GM19463 (cell line): ENCODE measurements at regions not wholly inside any gene's neighbourhood (a gene's known extent, or its start where the extent isn't known, plus 50 kb on each side); places are given as distances from the start of the nearest gene placed in this dataset.
"Not testable (repeated sequence)": the region's sequence is repeated elsewhere in the genome, so short reads cannot be mapped to it uniquely, and the experiment has no call there.

Experiments
- ATAC-seq: cut with Tn5 transposase; IDR thresholded peaks from one replicate; pipeline ENCODE4 v1.9.1; 2021; ENCODE audit warnings: mild to moderate bottlenecking, moderate library complexity; ENCODE audit not compliant: unreplicated experiment

DNA sequence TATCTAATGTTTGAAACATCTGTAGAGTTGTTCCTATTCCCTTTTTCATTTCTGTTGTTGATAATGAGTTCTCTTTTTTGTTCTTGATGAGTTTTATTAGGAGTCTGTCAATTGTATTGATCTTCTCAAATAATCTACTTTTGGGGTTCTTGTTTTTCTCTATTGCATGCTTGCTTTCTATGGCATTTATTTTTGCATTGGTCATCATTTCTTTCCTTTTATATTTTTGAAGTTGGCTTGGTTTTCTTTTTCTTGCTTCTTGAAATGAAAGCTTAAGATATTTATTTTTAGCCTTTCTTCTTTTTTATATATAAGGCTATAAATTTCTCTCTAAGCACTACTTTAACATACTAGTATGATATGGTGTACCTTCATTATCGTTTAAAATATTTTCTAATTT is 381.8 kb downstream of the NPHP4 start:
- ATAC-seq, result no peak

DNA sequence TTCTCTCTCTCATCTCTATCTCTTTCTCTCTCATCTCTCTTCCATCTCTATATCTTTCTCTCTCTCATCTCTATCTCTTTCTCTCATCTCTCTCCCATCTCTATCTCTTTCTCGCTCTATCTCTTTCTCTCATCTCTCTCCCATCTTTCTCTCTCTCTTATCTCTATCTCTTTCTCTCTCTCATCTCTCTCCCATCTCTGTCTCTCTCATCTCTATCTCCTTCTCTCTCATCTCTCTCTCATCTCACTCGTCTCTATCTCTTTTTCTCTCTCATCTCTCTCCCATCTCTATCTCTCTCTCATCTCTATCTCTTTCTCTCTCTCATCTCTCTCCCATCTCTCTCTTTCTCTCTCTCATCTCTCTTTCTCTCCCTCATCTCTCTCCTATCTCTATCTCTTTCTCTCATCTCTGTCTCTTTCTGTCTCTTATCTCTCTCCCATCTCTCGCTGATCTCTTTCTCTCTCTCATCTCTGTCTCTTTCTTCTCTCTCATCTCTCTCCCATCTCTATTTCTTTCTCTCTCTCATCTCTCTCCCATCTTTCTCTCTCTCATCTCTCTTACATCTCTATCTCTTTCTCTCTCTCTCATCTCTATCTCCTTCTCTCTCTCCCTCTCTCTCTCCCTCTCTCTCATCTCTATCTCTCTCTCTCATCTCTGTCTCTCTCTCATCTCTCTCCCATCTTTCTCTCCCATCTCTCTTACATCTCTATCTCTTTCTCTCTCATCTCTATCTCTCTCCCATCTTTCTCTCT is 388.7 kb downstream of the NPHP4 start:
- ATAC-seq, result no peak

DNA sequence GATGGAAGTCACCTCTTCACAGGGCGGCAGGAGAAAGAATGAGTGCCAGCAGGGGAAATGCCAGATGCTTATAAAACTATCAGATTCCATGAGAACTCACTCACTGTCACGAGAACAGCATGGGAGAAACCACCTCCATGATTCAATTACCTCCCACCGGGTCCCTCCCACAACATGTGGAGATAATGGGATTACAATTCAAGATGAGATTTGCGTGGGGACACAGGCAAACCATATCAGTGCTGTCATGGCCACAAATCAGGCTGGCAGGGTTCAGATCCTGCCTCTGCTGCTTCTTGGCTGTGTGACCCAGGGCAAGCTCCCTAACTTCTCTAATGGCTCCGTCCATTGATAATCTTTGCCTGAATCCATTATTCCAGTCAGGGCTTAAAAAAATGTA is 389.5 kb downstream of the NPHP4 start:
- not testable (repeated sequence) for ATAC-seq

DNA sequence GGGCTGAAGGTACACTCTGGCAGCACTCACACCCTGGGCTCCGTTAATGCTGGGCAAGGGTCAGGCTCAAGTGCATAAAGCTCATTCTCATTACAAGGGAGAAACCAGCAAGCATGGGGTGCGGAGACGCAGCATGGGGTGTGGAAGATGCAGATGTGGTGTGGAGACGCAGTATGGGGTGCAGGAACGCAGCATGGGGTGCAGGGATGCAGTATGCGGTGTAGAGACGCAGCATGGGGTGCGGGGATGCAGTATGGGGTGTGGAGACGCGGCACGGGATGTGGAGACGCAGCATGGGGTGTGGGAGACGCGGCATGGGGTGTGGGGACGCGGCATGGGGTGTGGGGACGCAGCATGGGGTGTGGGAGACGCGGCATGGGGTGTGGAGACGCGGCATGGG is 390.7 kb downstream of the NPHP4 start:
- no peak for ATAC-seq

DNA sequence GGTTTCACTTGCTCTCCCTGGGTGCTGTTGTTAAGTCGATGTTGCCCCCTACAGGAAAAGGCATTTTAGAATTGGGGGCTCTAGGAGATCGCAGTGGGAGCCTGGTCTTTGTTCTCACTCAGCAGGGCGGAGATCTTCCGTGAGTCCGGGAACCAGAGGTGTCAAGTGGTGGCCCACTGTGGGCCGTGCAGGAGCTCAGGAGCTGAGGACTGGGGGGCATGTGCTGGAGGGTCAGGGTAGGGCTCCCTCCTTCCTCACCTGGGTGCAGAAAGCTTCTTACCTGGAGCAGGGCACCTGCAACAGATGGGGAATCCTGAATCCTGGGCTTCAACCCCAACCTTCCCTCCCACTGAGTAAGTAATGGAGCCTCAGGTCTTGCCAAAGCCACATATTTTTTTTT is 392.7 kb downstream of the NPHP4 start:
- ATAC-seq, result no peak

DNA sequence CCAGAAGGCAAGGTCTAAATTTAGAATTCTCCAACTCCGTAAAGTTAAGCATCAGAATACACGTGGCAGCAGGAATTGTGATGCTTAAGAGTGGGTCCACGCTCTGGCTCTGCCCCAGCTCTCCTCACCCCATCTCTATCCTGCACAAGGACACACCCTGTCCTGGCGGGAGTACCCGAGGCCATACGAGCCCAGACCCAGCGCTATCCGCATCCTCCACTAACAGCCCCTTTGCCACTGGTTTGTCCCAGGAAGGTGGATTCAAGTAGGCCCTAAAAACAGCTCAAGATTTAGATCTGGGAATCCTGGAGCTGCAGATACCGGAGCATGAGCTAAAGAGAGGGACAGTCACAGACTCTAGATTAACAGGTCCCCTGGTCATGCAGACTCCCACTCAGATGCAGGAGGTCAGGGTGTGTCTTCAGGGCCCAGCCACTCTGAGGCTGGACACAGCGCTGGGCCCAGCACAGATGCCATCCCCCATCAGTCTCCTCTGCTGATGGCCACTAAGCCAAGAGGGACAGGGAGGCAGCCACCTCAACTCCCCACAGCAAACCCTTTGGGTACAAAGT is 393.3 kb downstream of the NPHP4 start:
- ATAC-seq, result no peak

DNA sequence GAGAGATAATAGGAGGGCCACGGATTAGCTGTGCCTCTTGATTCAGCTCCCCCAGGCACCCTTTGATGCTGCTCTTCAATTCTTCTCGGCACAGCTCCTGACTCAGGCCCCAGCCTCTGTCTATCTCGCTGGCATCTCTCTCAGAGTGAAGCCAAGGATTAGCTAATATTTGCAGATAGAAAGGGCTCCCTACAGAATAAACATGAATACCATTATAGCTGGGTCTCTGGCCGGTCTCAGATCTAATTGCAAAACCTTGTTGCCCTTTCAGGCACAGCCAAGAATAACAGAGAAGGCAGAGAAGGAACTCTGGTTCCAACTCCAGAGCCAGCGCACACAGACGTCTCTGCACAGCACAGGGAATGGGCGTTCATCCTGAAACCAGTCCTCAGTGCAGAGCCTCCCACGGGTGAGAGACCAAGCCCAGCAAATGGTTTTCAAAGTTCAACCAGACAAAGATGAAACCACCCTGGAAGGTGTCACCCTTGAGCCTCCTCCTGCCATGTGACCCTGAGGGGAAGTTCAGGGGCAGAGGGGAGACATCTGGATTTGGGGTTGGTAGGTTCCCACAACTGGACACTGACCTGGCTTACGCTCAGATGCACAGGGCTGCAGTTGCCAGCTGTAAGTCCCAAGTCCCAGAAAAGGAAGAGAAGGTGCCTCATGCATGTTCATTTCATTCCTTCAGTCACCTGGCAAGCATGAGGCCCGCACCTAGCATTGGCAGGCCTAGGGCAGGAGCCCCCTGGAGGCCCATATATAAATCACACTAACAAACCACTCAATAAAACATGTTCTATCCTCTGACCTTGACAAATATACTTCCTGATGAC is 394.0 kb downstream of the NPHP4 start:
- ATAC-seq, result no peak

DNA sequence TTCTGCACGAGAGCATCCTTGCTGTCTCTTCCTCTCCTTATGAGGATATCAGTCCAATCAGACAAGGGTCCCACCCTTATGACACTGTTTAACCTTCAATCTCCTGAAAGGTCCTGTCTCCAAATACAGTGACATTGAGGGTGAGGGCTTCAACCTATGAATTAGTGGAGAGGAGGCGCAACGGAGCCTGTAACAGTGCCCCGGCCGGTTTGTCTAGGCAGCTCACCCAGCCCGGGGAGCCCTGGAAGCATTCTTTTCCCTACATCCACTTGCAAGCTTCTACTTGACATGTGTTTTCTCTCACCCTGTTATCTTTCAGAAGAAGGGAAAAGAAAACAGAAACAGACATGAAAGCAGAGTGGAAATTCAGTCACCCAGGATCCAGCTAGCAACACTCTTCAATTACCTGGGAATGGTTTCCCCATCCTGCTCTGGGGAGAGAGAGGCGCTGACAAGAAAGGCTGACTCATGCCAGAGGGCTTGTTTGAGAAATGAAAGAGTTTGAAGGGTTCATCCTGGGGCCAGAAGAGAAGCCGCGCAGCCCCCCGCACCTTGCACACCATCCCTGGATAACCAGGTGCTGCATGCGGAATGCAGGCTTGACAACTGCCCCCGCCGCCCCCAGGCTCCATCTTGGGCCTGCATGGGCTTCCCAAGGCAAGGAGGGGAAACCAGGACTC is 394.9 kb downstream of the NPHP4 start:
- no peak for ATAC-seq

DNA sequence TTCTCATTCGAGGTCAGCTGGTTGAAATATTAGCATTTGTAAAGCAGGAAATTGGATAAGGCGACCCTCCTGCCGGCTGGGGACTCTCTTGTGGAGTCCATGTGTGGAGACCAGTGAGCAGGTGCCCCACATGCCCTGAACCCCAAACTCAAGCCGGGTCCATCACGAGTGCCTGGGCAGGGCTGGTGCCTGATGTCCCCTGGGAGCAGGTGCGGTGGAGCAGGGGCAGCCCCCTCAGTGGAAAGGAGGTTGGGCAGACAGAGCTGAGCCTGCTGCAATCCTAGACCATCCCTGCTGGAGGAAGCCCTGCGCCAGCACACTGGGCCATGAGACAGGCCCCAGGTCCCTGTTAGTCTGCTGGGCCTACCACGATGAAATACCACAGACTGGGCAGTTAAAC is 395.6 kb downstream of the NPHP4 start:
- no peak for ATAC-seq

DNA sequence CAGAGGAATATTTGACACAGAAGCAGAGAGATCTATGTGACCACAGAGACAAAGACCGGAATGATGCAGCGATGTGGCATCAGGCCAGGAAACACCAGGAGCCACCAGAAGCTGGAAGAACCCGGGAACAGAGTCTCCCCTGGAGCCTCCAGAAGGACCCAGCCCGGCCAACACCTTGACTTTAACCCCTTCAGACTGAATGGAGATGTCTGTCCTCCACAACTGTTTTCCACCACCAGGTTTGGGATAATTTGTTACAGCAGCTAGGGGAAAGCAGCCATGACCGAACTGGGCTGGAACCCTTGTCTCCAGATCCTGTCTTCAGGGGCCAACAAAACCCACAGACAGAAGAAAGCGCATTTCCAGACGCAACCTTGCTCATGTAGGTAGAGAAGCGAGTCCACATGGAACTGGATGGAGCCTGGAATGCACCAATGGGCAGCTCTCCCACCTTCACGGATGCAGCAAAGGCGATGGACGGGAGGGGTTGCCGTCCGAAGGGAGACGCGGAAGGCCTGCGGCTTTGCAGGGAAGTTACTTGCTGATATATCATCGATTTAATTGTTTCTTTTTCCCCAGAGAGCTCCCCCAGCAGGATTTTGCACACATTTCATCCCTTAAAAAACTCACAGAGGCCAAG is 396.6 kb downstream of the NPHP4 start:
- ATAC-seq, result no peak

DNA sequence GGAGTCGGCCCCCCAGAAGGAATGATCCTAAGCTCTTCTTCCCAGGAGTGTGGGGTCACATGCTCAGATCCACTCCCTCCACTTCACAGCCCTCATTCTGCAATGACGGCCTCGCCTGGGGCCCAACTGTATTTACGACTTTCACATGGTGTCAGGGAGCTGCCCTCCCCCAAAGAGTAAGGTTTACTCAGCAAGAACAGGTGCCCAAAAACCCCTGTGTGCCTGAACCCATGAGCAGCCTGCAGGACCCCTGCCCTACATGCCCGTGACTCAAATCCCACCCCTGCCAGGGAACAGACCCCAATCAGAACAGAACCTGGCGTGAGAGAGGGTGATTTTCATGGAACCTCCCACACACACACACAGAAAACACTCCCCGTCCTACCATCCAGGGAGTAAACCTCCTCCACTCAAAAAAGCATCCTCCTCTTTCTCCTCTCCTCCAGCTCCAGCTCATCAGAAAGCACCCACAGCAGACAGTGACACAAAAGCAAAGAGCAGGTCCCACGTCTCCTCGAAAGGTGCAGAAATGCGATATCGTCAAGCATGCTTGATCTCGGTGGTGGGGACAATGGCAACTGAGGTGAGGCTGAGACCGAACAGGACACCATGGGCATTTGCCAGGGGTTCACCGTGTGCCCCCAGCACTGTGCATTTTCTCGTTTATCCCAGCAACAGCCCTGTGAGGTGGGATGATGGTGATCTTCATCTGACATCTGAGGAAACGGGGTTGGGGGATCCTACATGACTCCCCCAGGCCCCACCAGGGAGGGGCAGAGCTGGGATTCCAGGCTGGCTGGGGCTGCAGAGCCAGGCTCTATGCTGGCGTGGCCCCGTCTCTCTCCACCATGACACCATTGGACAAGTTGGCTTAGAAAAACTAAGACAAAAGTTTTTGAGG is 397.9 kb downstream of the NPHP4 start:
- ATAC-seq, result no peak

DNA sequence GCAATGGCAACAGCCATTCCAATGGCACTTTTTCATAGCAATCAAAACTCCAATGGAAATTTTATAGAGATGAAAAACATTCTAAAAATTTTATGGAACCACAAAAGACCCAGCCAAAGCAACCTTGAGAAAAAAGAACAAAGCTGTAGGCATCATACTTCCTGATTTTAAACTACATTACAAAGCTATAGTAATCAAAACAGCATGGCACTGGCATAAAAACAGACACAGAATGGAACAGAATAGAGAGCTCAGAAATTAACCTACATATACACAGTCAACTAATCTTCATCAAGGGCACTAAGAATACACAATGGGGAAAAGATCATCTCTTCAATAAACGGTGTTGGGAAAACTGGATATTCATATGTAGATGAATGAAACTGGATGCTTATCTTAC is 401.5 kb downstream of the NPHP4 start:
- ATAC-seq, result no peak

DNA sequence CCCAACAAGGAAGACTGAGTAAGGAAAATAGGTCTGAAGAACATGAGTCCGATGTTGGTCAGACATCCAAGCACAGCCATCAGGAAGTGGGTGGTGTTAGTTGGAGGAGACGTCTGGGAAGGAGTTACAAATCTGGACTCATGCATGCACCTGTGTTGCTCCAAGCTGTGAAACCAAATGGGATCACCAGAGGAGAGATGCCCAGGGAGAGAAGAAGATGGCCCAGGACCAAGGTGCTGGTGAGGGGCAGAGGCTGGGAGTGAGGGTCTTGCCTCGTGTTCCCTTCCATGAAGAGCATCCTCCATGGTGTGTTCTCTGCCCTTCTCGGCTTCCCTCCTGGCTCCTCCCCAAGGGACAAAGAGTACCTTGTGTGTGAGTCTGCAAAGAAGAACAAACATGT is 405.6 kb downstream of the NPHP4 start:
- ATAC-seq, result no peak

DNA sequence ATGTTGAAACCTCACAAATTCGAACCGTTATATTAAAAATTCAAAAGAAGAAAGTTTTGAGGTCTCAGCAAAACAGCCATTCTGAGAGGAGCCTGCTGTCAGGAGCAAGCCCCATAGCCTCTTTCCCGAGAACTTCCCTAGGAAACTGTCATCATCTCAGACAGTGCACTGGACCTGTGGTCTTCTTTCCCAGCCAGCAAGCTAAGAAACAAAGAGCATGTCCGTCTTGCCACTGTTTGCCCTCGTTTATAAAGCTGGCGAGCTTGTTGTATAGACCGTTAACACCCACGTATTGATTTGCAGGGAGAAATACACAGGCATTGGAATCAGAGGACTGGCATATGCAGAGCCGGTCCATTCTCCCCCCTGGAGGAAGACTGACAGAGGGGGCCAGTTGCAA is 407.0 kb downstream of the NPHP4 start:
- no peak for ATAC-seq

DNA sequence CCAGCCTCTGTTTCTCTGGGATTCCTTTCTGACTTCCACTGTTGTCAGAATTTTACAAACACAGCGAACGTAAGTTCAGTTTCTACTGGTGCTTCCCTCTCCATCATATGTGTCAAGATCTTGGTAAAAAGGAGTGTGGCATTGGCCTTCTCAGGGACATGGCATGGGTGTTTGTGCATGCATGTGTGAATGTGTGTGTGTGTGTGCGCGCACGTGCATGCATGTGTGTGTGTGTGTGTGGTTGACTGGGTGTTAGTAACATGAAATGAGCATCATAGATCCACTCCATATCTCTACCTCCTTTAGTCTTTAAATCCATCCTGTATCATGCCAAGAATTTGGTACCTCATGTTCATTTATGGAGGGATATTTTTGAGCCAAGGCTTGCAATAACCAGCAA is 411.3 kb downstream of the NPHP4 start:
- ATAC-seq, result no peak

DNA sequence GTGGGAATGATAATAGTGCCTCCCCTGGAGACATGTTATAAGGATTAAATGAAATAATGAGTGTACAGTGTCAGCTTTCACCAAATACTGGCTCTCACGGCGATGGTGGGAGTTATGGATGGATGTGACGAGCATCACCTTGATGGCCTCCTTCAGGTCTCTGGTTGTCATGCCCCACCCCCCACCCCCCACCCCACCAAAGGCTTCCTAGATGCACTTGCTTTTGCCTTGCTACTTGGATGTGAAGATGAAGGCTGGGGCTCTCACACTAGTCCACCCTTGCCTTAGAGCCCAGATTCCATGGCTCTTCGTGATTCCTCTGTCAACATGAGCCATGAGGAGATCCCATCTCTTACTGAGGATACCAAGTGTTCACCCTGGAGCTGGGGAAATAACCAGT is 412.3 kb downstream of the NPHP4 start:
- ATAC-seq, result no peak

DNA sequence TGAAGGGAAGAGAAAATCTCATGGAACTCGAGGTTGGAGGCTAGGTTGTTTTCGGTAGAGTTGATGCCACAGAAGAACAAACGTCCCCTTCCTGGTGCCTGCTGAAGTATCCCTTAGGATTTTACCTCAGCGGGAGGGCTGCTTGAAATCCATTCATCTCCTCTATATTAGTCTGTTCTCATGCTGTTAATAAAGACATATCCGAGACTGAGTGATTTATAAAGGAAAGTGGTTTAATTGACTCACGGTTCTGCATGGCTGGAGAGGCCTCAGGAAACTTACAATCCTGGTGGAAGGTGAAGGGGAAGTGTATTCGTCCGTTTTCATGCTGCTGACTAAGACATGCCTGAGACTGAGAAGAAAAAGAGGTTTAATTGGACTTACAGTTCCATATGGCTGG is 413.5 kb downstream of the NPHP4 start:
- no peak for ATAC-seq

DNA sequence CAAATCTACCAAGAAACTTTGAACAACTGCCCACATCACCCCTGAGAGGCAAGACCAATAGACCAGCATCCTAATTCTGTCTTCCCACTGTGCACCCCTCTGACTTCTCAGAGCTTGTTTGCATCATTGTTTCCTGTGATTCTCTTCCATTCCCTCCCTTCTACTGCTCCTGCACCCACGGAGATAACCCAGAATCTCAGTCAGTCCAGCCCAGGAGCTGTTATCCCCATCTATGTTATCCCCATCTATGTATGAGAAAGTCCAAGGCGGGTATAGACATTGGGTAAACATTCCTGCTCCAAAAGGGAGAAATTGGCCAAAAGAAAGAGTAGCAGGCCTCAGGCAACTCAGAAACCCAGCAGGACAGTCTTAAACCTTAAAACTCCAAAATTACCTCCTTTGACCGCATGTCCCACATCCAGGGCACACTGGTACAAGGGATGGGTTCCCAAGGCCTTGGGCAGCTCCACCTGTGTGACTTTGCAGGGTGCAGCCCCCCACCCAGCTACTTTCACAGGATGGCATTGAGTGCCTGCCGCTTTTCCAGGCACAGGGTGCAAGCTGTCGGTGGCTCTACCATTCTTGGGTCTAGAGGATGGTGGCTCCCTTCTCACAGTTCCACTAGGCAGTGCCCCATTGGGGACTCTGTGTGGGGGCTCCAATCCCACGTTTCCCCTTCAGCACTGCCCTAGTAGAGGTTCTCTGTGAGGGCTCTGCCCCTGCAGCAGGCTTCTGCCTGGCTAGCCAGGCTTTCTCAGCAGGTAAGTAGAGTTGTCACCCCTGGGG is 414.8 kb downstream of the NPHP4 start:
- no peak for ATAC-seq

DNA sequence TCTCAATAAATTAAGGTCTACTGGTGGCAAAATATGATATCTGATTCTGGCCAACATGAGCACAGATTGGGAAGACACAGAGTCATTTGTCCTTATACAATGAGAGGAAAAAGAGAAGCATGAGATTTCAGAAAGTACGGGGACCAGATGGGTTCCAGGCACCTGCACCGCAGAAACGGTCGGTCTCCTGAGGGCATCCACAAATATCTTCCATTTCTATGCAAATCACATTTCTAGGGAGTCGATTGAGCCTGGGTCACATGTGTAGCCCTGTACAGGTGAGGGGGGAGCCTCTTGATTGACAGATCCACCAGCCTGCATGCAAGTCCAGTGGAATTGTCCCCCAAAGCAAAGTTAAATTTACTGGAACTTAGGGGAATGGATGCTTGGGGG is 415.6 kb downstream of the NPHP4 start:
- ATAC-seq, result no peak
